Breast epithelium (tissue), 3 donors: ENCODE measurements at regions not wholly inside any gene's neighbourhood (a gene's known extent, or its start where the extent isn't known, plus 50 kb on each side); places are given as distances from the start of the nearest gene placed in this dataset.

Experiments used
- CTCF ChIP-seq, 3 donors: fragments of 450-650 bp; IDR thresholded peaks; one replicate each; pipeline ENCODE4 v1.5.1; 2016 to 2017; ENCODE audit warnings: antibody characterized with exemption in 3 of 3, mild to moderate bottlenecking in 3 of 3, moderate library complexity in 3 of 3
- POLR2A ChIP-seq: fragments of 450-650 bp; IDR thresholded peaks from one replicate; pipeline ENCODE4 v1.6.1; 2016; ENCODE audit warnings: antibody characterized with exemption, mild to moderate bottlenecking, moderate library complexity
- POLR2AphosphoS5 ChIP-seq, 3 donors: sonication (generic); formaldehyde crosslinking; IDR thresholded peaks; one replicate each; pipeline ENCODE4 v1.6.1; 2017; ENCODE audit warnings: antibody characterized with exemption in 3 of 3

- TF ChIP-seq CTCF (IDR thresholded peaks at IDR 0.05): no peak
- no peak for TF ChIP-seq POLR2A
- no peak for TF ChIP-seq POLR2AphosphoS5 (IDR thresholded peaks at IDR 0.05)
Observed at GRCh38 chr16:27613238-27613791, 63.4 kb downstream of the KATNIP start.
